OCI-LY7 (cell line): ENCODE measurements at regions not wholly inside any gene's neighbourhood (a gene's known extent, or its start where the extent isn't known, plus 50 kb on each side); places are given as distances from the start of the nearest gene placed in this dataset.

Experiments
- BruUV-seq: library from RNA; stranded (reverse); fragments of 400-500 nt; replicated peaks from 2 replicates; lab custom pipeline; 2021; lab: Mats Ljungman, UMichigan
- CTCF ChIA-PET: fragments of 300-600 bp; sonication (Branson Sonifier 250); formaldehyde crosslinking; loops from one replicate; lab custom pipeline; 2022; ENCODE audit warnings: antibody characterized with exemption; ENCODE audit not compliant: unreplicated experiment; lab: Charles Lee
- POLR2A ChIA-PET: fragments of 300-600 bp; sonication (Branson Sonifier 250); formaldehyde crosslinking; loops from one replicate; lab custom pipeline; 2022; ENCODE audit warnings: antibody characterized with exemption; lab: Charles Lee
- DNase-seq: peaks from one replicate; pipeline ENCODE4 v3.0.0-alpha.2; 2015; ENCODE audit warnings: low spot score
- H2AFZ ChIP-seq: fragments of 200-600 bp; sonication (generic), shearing (Covaris generic); 2 replicates; pipeline ENCODE4 v1.6.1; 2014; ENCODE audit warnings: mild to moderate bottlenecking, antibody characterized with exemption, low read length, moderate library complexity
- H3K27ac ChIP-seq: fragments of 200-600 bp; sonication (generic); 2 replicates; pipeline ENCODE4 v1.5.1; 2014; ENCODE audit warnings: mixed run types, low read depth, mild to moderate bottlenecking, moderate library complexity, low read length, inconsistent platforms; ENCODE audit not compliant: poor library complexity, severe bottlenecking
- H3K36me3 ChIP-seq: fragments of 200-600 bp; sonication (generic); 2 replicates; pipeline ENCODE4 v1.6.1; 2014; ENCODE audit warnings: mild to moderate bottlenecking, antibody characterized with exemption, low read length, moderate library complexity, mixed read lengths; ENCODE audit not compliant: insufficient read depth
- H3K4me1 ChIP-seq: fragments of 200-600 bp; sonication (generic); 2 replicates; pipeline ENCODE4 v1.5.1; 2014; ENCODE audit warnings: mild to moderate bottlenecking, low read length; ENCODE audit not compliant: insufficient read depth, poor library complexity, severe bottlenecking
- H3K4me2 ChIP-seq: fragments of 200-600 bp; sonication (generic); 2 replicates; pipeline ENCODE4 v1.6.1; 2014; ENCODE audit warnings: mild to moderate bottlenecking, low read length
- H3K4me3 ChIP-seq: fragments of 200-600 bp; sonication (generic); 2 replicates; pipeline ENCODE4 v1.5.1; 2014; ENCODE audit warnings: mild to moderate bottlenecking, low read depth, low read length; ENCODE audit not compliant: poor library complexity, severe bottlenecking
- H3K79me2 ChIP-seq: fragments of 200-600 bp; sonication (generic); 2 replicates; pipeline ENCODE4 v1.6.1; 2016; ENCODE audit warnings: low read depth, mild to moderate bottlenecking, low read length, moderate library complexity, mixed read lengths; ENCODE audit not compliant: insufficient read depth
- H3K9me2 ChIP-seq: fragments of 200-600 bp; sonication (generic); 2 replicates; pipeline ENCODE4 v1.6.1; 2016; ENCODE audit warnings: mild to moderate bottlenecking, low read length, mixed read lengths; ENCODE audit not compliant: insufficient read depth
- H3K9me3 ChIP-seq: fragments of 200-600 bp; sonication (generic); 2 replicates; pipeline ENCODE4 v1.6.1; 2014; ENCODE audit warnings: mild to moderate bottlenecking, mixed run types, low read length, mixed read lengths
- H4K20me1 ChIP-seq: fragments of 200-600 bp; sonication (generic); 2 replicates; pipeline ENCODE4 v1.6.1; 2014; ENCODE audit warnings: mild to moderate bottlenecking, antibody characterized with exemption, low read length, moderate library complexity, mixed read lengths; ENCODE audit not compliant: insufficient read depth
- EZH2phosphoT487 ChIP-seq: fragments of 200-600 bp; sonication (generic); IDR thresholded peaks from 2 replicates; pipeline ENCODE4 v1.6.1; 2018; ENCODE audit warnings: low read depth, borderline replicate concordance, mild to moderate bottlenecking, mixed run types, antibody characterized with exemption, low read length, moderate library complexity, mixed read lengths
- intact Hi-C: fragments of 100-400 bp; cut with micrococcal nuclease; formaldehyde crosslinking; loops from one replicate; pipeline ENCODE4 v1.10.0; 2022; ENCODE audit not compliant: unreplicated experiment
- TF ChIP-seq, protein P1 (sequence below): fragments of 200-600 bp; sonication (generic); conservative IDR thresholded peaks from 2 replicates; pipeline ENCODE4 v1.5.1; 2014; ENCODE audit warnings: mild to moderate bottlenecking, antibody characterized with exemption, low read length, moderate library complexity, mixed read lengths

DNA sequence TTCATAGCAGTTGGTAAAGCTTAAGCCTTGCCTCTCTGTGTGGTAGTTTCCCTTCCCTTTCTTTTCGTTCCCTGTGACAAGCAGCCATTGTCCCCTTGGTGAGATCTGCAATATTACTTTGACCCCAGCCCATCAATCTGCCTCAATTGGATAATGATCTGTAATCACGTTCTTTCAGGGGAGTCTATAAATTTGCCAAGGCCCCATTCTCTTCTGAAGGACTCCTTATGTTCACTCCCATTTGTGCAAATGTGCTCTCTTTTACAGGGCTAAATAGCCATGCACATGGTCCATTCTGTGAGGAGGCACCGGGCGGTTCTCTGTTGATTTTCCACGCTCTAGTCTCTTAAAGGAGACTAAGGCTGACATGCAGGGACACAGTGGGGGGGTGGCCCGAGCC is 660.4 kb upstream of the SLC35B3 start:
- BruUV-seq = no TSS peak

DNA sequence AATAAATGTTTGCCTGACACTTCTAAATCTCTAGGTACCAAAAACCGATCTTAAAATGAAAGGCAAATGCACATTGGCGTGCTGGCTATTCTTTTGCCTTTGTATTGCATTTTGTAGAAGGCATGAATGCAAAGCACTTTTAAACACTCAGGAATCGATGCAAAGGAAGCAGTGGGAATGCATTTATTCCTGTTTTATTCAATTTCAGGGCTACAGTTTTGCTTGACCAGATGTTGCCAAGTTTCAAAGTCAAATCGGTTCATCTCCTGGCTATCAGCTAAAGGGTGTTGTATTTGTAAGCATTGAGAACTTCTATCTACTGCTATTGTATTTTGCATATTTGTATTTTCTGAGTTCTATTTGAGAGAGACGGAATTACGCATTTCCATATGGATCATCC is 659.8 kb upstream of the SLC35B3 start:
- no peak overlapping the region for H2AFZ ChIP-seq
- H3K4me1 ChIP-seq = no peaks in the 10 kb centered on the region
- BruUV-seq = no TSS peak
- DNase-seq = no peak
- no peaks in the 10 kb centered on the region for H3K9me2 ChIP-seq
- no peaks in the 10 kb centered on the region for H3K36me3 ChIP-seq
- no peak overlapping the region for H3K4me2 ChIP-seq
- H3K27ac ChIP-seq = no peak overlapping the region
- TF ChIP-seq EZH2phosphoT487 = no peak
- TF ChIP-seq, protein P1, sequence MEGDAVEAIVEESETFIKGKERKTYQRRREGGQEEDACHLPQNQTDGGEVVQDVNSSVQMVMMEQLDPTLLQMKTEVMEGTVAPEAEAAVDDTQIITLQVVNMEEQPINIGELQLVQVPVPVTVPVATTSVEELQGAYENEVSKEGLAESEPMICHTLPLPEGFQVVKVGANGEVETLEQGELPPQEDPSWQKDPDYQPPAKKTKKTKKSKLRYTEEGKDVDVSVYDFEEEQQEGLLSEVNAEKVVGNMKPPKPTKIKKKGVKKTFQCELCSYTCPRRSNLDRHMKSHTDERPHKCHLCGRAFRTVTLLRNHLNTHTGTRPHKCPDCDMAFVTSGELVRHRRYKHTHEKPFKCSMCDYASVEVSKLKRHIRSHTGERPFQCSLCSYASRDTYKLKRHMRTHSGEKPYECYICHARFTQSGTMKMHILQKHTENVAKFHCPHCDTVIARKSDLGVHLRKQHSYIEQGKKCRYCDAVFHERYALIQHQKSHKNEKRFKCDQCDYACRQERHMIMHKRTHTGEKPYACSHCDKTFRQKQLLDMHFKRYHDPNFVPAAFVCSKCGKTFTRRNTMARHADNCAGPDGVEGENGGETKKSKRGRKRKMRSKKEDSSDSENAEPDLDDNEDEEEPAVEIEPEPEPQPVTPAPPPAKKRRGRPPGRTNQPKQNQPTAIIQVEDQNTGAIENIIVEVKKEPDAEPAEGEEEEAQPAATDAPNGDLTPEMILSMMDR = no peak
- intact Hi-C loops = no loop called here
- no peaks in the 10 kb centered on the region for H3K79me2 ChIP-seq
- ChIA-PET POLR2A (no interaction called here), CTCF (no interaction called here)
- no peaks in the 10 kb centered on the region for H4K20me1 ChIP-seq
- no peak overlapping the region for H3K4me3 ChIP-seq
- H3K9me3 ChIP-seq = no peaks in the 10 kb centered on the region

More for the DNA sequence above, 660.4 kb upstream of the SLC35B3 start:
- DNase-seq = no peak
- Histone ChIP-seq H3K9me3 (no peaks in the 10 kb centered on the region), H4K20me1 (no peaks in the 10 kb centered on the region), H3K9me2 (no peaks in the 10 kb centered on the region), H3K79me2 (no peaks in the 10 kb centered on the region), H3K36me3 (no peaks in the 10 kb centered on the region), H2AFZ (no peak overlapping the region), H3K4me2 (no peak overlapping the region), H3K4me3 (no peak overlapping the region), H3K27ac (no peak overlapping the region), H3K4me1 (no peaks in the 10 kb centered on the region)
- ChIA-PET CTCF (no interaction called here), POLR2A (interaction anchor here (0.6 kb wide), 1 partner anchor 48 kb away, joined by 3 read pairs; no protein-coding TSS in a partner anchor)
- TF ChIP-seq, protein P1 = no peak
- no peak for TF ChIP-seq EZH2phosphoT487
- intact Hi-C loops = no loop called here

DNA sequence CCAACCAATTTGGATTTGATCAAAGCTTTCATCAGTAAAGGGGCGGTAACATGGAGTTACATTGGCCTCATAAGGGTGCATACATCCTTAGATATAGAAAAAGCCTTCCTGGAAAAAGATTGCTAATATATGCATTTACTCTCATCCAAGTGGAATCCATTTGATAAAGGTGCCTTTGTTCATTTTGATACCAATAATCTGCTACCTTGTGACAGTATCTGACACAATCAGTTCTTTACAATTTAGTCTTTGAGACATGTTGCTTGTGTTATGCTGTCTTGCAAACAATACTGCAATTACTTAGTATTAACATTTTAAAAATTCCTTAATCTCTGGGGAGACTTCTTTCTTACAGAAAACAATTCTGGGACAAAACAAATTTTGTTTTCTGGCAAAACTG is 654.4 kb upstream of the SLC35B3 start:
- no peaks in the 10 kb centered on the region for H3K4me1 ChIP-seq
- H2AFZ ChIP-seq = no peak overlapping the region
- TF ChIP-seq EZH2phosphoT487 = no peak
- TF ChIP-seq, protein P1 = no peak
- H3K9me3 ChIP-seq = no peaks in the 10 kb centered on the region
- no TSS peak for BruUV-seq
- ChIA-PET CTCF (no interaction called here), POLR2A (interaction anchor here (0.6 kb wide), 1 partner anchor 804 kb away, joined by 3 read pairs; no protein-coding TSS in a partner anchor)
- H3K79me2 ChIP-seq = no peaks in the 10 kb centered on the region
- no peaks in the 10 kb centered on the region for H4K20me1 ChIP-seq
- intact Hi-C loops = no loop called here
- no peak overlapping the region for H3K27ac ChIP-seq
- DNase-seq = no peak
- H3K4me2 ChIP-seq = no peak overlapping the region
- no peaks in the 10 kb centered on the region for H3K36me3 ChIP-seq
- no peak overlapping the region for H3K4me3 ChIP-seq
- no peaks in the 10 kb centered on the region for H3K9me2 ChIP-seq
